ENCODE measurements at regions not wholly inside any gene's neighbourhood (a gene's known extent, or its start where the extent isn't known, plus 50 kb on each side); places are given as distances from the start of the nearest gene placed in this dataset.

- intact Hi-C loops (cut with DNase I; ENCODE audit: low total_unique reads) = no loop called here
- no peaks in the 10 kb centered on the region for H3K27me3 ChIP-seq
- H3K27ac ChIP-seq = no peak overlapping the region
- H3K9me3 ChIP-seq = peaks cover 0 to 4% (median 0%) of the 10 kb centered on the region in 4 donors
- WGBS, 5 donors = 84 to 99% (median 88%) methylated on average over 5 of the region's 5 CpGs
- H3K4me1 ChIP-seq = no peaks in the 10 kb centered on the region
- TF ChIP-seq EP300 (IDR thresholded peaks at IDR 0.05) (no peak), POLR2A (IDR thresholded peaks at IDR 0.05) (no peak), POLR2AphosphoS5 (IDR thresholded peaks at IDR 0.05) (no peak), CTCF (IDR thresholded peaks at IDR 0.05) (no peak)
- H3K4me3 ChIP-seq = no peak overlapping the region
- no peaks in the 10 kb centered on the region for H3K36me3 ChIP-seq
- no peak for DNase-seq
Observed at GRCh38 chrX:143429131-143429530, 88.1 kb downstream of the SPANXN3 start.

GRCh38 chrX:143401160-143401559 lies 116.1 kb downstream of the SPANXN3 start:
- 67 to 87% (median 77%) methylated on average over 6 of the region's 6 CpGs for WGBS, 5 donors

GRCh38 chrX:143378851-143379250 lies 138.4 kb downstream of the SPANXN3 start:
- intact Hi-C loops (cut with DNase I; ENCODE audit: low total_unique reads) = no loop called here

More at GRCh38 chrX:143401160-143401559, 116.1 kb downstream of the SPANXN3 start:
- TF ChIP-seq CTCF (IDR thresholded peaks at IDR 0.05) = no peak
- TF ChIP-seq POLR2AphosphoS5 (IDR thresholded peaks at IDR 0.05) = no peak
- TF ChIP-seq EP300 (IDR thresholded peaks at IDR 0.05) = no peak
- TF ChIP-seq POLR2A (IDR thresholded peaks at IDR 0.05) = no peak
- H3K27ac ChIP-seq = no peak overlapping the region
- H3K4me1 ChIP-seq = no peaks in the 10 kb centered on the region
- H3K4me3 ChIP-seq = no peak overlapping the region
- intact Hi-C loops (cut with DNase I; ENCODE audit: low total_unique reads) = no loop called here
- no peak for DNase-seq
- H3K9me3 ChIP-seq = no peaks in the 10 kb centered on the region
- H3K36me3 ChIP-seq = no peaks in the 10 kb centered on the region
- H3K27me3 ChIP-seq = no peaks in the 10 kb centered on the region

GRCh38 chrX:143363419-143363818 lies 153.9 kb downstream of the SPANXN3 start:
- Histone ChIP-seq H3K4me1 (no peaks in the 10 kb centered on the region), H3K4me3 (no peak overlapping the region), H3K9me3 (no peaks in the 10 kb centered on the region), H3K27ac (no peak overlapping the region), H3K27me3 (no peaks in the 10 kb centered on the region), H3K36me3 (no peaks in the 10 kb centered on the region)
- no peak for DNase-seq
- intact Hi-C loops (cut with DNase I; ENCODE audit: low total_unique reads) = no loop called here
- 41 to 58% (median 46%) methylated on average over 3 of the region's 3 CpGs for WGBS, 5 donors
- TF ChIP-seq CTCF (IDR thresholded peaks at IDR 0.05) = no peak
- TF ChIP-seq POLR2A (IDR thresholded peaks at IDR 0.05) = no peak
- no peak for TF ChIP-seq EP300 (IDR thresholded peaks at IDR 0.05)
- TF ChIP-seq POLR2AphosphoS5 (IDR thresholded peaks at IDR 0.05) = no peak

More at GRCh38 chrX:143378851-143379250, 138.4 kb downstream of the SPANXN3 start:
- TF ChIP-seq CTCF (IDR thresholded peaks at IDR 0.05) (no peak), POLR2AphosphoS5 (IDR thresholded peaks at IDR 0.05) (no peak), POLR2A (IDR thresholded peaks at IDR 0.05) (no peak), EP300 (IDR thresholded peaks at IDR 0.05) (no peak)
- Histone ChIP-seq H3K36me3 (no peaks in the 10 kb centered on the region), H3K27me3 (no peaks in the 10 kb centered on the region), H3K4me1 (no peaks in the 10 kb centered on the region), H3K9me3 (peaks cover 0 to 8% (median 1%) of the 10 kb centered on the region in 4 donors), H3K4me3 (no peak overlapping the region), H3K27ac (no peak overlapping the region)
- DNase-seq = no peak
- 57 to 69% (median 60%) methylated on average over 2 of the region's 2 CpGs for WGBS, 5 donors

All from stomach (tissue), 8 donors.